ENCODE measurements at regions not wholly inside any gene's neighbourhood (a gene's known extent, or its start where the extent isn't known, plus 50 kb on each side); places are given as distances from the start of the nearest gene placed in this dataset.

DNA sequence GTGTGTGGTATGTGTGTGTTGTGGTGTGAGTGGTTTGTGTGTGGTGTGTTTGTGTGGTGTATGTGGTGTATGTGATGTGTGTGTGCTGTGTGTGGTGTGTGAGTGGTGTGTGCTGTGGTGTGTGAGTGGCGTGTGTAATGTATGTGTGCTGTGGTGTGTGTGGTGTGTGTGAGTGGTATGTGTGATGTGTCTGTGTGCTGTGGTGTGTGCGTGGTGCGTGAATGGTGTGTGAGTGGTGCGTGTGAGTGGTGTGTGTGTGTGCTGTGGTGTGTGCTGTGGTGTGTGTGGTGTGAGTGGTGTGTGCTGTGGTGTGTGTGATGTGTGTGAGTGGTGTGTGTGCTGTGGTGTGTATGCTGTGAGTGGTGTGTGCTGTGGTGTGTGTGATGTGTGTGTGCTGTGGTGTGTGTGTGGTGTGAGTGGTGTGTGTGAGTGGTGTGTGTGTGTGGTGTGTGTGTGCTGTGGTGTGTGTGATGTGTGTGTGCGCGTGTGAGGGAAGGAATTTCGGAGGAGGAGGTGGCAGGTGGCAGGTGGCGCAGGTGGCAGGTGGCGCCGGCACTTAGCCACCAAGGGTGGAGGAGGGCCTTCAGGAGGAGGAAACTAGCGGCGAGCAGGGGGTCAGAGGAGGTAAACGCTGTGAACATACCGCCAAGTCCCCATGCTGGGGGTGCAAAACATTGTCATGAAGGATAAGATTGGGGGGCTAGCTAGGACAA lies 191.8 kb downstream of the MELK start:
- H3K27me3 ChIP-seq (ENCODE audit: insufficient read depth, low read depth) = peaks cover 44% of the 10 kb centered on the region
- H3K4me1 ChIP-seq (replicated peaks; ENCODE audit: insufficient read depth) = no peaks in the 10 kb centered on the region
- H3K36me3 ChIP-seq (ENCODE audit: low read depth) = no peaks in the 10 kb centered on the region
- DNase-seq = no peak
- H4K20me1 ChIP-seq (ENCODE audit: insufficient read depth) = no peaks in the 10 kb centered on the region
- no peaks in the 10 kb centered on the region for H3F3A ChIP-seq (ENCODE audit: insufficient read depth, low read depth)
- no TSS peak for BruUV-seq (replicated peaks)
- H3K4me3 ChIP-seq = no peak overlapping the region
- no peak overlapping the region for H3K4me2 ChIP-seq
- H3K27ac ChIP-seq = no peak overlapping the region
- no peaks in the 10 kb centered on the region for H3K9me3 ChIP-seq (ENCODE audit: insufficient read depth, low read depth)
- POLR2A ChIA-PET (ENCODE audit: unreplicated experiment) = no interaction called here
- no peaks in the 10 kb centered on the region for H3K9me2 ChIP-seq (ENCODE audit: insufficient read depth)
- no peaks in the 10 kb centered on the region for H3K79me2 ChIP-seq (ENCODE audit: low read depth)
- CTCF ChIA-PET = no interaction called here
- H2AFZ ChIP-seq = no peak overlapping the region
- TF ChIP-seq, protein P1, sequence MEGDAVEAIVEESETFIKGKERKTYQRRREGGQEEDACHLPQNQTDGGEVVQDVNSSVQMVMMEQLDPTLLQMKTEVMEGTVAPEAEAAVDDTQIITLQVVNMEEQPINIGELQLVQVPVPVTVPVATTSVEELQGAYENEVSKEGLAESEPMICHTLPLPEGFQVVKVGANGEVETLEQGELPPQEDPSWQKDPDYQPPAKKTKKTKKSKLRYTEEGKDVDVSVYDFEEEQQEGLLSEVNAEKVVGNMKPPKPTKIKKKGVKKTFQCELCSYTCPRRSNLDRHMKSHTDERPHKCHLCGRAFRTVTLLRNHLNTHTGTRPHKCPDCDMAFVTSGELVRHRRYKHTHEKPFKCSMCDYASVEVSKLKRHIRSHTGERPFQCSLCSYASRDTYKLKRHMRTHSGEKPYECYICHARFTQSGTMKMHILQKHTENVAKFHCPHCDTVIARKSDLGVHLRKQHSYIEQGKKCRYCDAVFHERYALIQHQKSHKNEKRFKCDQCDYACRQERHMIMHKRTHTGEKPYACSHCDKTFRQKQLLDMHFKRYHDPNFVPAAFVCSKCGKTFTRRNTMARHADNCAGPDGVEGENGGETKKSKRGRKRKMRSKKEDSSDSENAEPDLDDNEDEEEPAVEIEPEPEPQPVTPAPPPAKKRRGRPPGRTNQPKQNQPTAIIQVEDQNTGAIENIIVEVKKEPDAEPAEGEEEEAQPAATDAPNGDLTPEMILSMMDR (conservative IDR thresholded peaks at IDR 0.05) = no peak
- no peak for TF ChIP-seq EZH2 (IDR thresholded peaks at IDR 0.05; ENCODE audit: low read depth)
- intact Hi-C loops (cut with micrococcal nuclease; ENCODE audit: unreplicated experiment) = no loop called here

DNA sequence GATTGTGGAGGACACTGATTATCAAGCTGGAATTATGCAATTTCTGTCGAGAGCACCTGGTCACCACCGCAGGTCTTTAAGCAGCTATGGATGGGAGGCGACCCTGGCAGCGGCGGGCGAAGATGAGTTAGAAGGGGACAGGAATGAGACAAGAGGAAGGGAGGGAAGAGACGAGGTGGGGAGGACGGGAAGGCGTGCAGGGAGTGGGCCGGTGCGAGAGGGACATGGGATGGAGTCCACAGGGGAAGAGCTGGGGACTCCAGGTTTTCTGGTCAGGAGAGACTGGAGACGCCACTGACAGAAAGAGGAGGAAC lies 192.3 kb downstream of the MELK start:
- Histone ChIP-seq H3K27me3 (ENCODE audit: insufficient read depth, low read depth) (peaks cover 45% of the 10 kb centered on the region), H3K4me3 (no peak overlapping the region), H3K4me2 (no peak overlapping the region), H3K9me2 (ENCODE audit: insufficient read depth) (no peaks in the 10 kb centered on the region), H3K79me2 (ENCODE audit: low read depth) (no peaks in the 10 kb centered on the region), H3K4me1 (replicated peaks; ENCODE audit: insufficient read depth) (no peaks in the 10 kb centered on the region), H4K20me1 (ENCODE audit: insufficient read depth) (no peaks in the 10 kb centered on the region), H3K27ac (no peak overlapping the region), H3F3A (ENCODE audit: insufficient read depth, low read depth) (no peaks in the 10 kb centered on the region), H3K9me3 (ENCODE audit: insufficient read depth, low read depth) (no peaks in the 10 kb centered on the region), H2AFZ (no peak overlapping the region), H3K36me3 (ENCODE audit: low read depth) (no peaks in the 10 kb centered on the region)
- ChIA-PET CTCF (no interaction called here), POLR2A (ENCODE audit: unreplicated experiment) (no interaction called here)
- TF ChIP-seq, protein P1 (conservative IDR thresholded peaks at IDR 0.05) = no peak
- no peak for TF ChIP-seq EZH2 (IDR thresholded peaks at IDR 0.05; ENCODE audit: low read depth)
- no TSS peak for BruUV-seq (replicated peaks)
- intact Hi-C loops (cut with micrococcal nuclease; ENCODE audit: unreplicated experiment) = no loop called here
- no peak for DNase-seq

- H3K27me3 ChIP-seq (ENCODE audit: insufficient read depth, low read depth) = peaks cover 46% of the 10 kb centered on the region
- H3K79me2 ChIP-seq (ENCODE audit: low read depth) = no peaks in the 10 kb centered on the region
- H3K36me3 ChIP-seq (ENCODE audit: low read depth) = no peaks in the 10 kb centered on the region
- no peaks in the 10 kb centered on the region for H3F3A ChIP-seq (ENCODE audit: insufficient read depth, low read depth)
- no peaks in the 10 kb centered on the region for H3K4me1 ChIP-seq (replicated peaks; ENCODE audit: insufficient read depth)
- BruUV-seq (replicated peaks) = no TSS peak
- ChIA-PET CTCF (no interaction called here), POLR2A (ENCODE audit: unreplicated experiment) (no interaction called here)
- no peak overlapping the region for H3K4me3 ChIP-seq
- H3K9me3 ChIP-seq (ENCODE audit: insufficient read depth, low read depth) = no peaks in the 10 kb centered on the region
- DNase-seq = no peak
- no peak for TF ChIP-seq EZH2 (IDR thresholded peaks at IDR 0.05; ENCODE audit: low read depth)
- TF ChIP-seq, protein P1 (conservative IDR thresholded peaks at IDR 0.05) = no peak
- H3K27ac ChIP-seq = no peak overlapping the region
- no peak overlapping the region for H2AFZ ChIP-seq
- intact Hi-C loops (cut with micrococcal nuclease; ENCODE audit: unreplicated experiment) = no loop called here
- no peak overlapping the region for H3K4me2 ChIP-seq
- H3K9me2 ChIP-seq (ENCODE audit: insufficient read depth) = no peaks in the 10 kb centered on the region
- H4K20me1 ChIP-seq (ENCODE audit: insufficient read depth) = no peaks in the 10 kb centered on the region
Observed at GRCh38 chr9:36765468-36766341, 193.0 kb downstream of the MELK start.

Data from PC-9 (cell line).